GM21576 (cell line): ENCODE measurements at regions not wholly inside any gene's neighbourhood (a gene's known extent, or its start where the extent isn't known, plus 50 kb on each side); places are given as distances from the start of the nearest gene placed in this dataset.

Experiments
- ATAC-seq: cut with Tn5 transposase; IDR thresholded peaks from one replicate; pipeline ENCODE4 v1.9.1; 2021; ENCODE audit warnings: mild to moderate bottlenecking, moderate library complexity; ENCODE audit not compliant: unreplicated experiment

DNA sequence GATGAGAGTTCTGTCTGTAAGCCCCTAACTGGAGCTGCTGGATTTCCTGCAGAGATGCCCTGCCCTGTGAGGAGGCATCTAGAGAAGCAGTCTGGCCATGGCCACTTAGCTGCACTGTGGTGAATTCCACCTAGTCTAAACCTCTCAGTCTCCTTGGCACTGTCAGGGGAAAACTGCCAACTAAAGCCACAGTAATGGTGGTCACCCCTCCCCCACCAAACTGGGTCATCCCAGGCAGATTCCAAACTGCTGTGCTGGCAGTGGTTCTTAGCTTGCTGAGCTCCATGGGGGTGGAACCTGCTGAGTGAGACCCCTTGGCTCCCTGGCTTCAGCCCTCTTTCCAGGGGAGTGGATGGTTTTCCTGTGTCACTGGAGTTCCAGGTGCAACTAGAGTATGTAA is 740.6 kb downstream of the RWDD3 start:
- no peak for ATAC-seq

DNA sequence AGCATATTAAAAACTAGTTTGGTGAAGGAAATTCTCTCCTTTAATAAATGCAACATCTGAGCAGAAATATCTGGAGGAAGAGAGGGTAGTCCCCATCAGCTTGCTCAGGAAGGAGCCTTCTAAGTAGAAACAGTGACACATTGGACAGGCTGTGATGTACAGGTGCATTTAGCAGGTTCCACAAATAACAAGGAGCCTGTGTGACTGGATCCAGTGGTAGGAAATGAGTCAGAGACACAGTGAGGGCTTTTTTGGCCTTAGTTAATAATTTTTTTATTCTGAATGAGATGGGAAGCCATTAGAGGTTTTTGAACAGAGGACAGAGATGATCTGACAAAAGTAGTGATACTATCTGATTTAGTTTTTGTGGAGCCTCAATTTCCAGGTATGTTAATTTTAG is 738.9 kb upstream of the PTBP2 start:
- no peak for ATAC-seq

DNA sequence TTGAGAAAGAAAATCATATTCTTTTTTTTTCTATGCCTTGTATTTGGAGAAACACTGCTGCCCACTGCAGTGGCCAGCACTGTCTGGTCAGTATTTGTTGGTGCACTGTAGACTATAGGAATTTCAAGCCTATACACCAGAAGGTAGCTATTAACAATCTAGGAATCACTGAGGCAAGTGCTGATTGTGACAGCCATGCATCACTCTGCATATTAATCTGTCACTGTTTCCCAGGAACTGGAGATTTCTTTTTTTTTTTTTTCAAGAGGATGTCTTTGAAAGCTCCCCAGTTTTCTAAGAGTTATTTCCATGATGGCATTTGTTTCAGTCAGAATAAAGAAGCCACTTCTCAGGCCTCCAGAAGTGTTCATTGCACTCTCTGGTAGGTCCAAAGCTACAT is 737.8 kb upstream of the PTBP2 start:
- ATAC-seq, result no peak

DNA sequence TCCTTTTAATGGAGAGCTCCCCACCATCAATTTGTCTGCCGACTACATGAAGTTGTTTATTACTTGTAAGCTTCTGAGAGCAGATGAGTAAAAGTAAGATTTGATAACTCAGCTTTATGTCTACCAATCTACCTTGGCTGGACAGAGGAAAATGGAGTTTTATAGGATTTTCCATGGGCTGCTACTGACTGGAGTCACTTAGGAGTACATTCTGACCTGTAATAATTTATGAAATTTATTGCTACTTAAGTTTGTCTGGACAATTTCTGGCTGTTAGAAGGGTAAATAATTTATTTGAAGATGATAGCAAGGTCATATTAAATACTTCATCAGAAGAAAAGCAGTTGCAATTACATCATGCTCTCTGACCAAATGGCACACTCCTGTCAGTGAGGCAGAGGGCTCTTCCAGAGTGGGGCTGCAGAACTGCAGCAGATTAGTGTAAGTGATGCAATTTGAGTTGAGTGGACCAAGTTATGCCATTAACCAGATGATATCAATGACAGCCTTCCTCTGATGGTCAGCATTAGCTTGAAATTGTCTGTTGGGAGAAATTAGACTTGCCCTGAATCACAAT is 736.7 kb upstream of the PTBP2 start:
- ATAC-seq, result no peak

DNA sequence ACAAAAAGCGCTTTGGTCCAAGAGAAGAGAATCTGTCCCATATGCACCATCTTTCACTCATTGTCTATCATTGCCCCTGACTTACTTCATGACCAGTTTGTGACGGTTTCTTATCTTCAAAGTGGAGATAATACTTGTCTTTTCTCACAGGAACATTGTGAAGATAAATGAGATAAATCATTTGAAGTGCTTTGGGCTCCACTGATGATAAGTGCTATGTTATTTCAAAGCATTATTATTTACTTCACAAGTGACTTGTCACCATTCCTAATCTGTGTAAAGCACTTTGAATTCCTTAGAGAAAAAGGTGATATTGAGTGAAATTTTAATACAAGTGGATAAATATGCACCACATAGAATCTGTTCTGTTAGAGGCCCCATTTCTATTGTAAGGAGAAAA is 731.6 kb upstream of the PTBP2 start:
- no peak for ATAC-seq

DNA sequence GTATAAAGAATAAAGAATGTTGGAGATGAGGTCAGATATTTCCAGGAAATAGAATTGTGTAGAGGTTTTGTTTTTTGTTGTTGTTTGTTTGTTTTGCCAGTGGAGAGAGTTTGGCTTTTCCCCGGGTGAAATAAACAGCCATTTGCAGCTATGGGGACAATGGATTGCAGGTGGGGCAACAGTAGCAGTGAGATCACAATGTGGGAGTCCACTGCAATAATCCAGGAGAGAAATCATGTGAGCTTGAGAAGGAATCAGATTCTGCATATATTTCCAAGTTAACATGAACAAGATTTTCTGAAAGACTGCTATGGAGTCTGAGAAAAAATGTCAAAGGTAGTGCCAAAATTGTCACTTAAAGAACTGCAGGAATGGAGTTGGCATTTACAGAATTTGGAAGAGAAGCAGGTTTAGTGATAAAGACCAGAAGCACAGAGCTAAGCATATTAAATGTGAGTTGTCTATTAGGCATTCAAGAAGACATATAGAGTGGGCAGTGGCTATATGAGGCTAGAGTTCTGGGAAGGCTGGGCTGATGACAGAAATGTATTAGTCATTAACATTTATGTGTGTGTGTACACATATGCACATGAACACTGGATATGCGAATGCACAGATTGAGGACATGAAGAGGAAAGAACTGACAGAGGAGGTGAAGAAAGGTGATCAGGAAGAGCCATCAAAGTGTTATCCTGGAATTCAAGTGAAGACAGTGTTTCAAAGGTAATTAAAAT is 729.6 kb upstream of the PTBP2 start:
- no peak for ATAC-seq

DNA sequence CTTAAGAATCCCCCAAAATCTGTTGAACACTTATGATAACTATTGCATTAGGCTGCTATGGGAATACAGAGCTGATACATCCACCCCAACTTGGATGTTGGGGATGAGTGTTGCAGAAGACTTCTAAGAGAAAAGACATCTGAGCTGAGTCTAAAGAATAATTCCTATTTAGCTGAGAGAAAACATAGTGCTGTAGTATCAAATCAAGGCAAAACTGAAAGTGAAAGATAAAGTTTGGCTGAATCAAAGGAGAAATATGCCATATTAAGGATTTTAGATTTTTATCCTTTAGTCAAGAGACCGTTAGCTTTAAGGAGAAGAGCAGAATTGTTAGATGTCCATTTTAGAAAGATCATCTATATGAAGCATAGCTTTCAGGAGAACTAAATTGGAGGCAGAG is 726.9 kb upstream of the PTBP2 start:
- no peak for ATAC-seq

DNA sequence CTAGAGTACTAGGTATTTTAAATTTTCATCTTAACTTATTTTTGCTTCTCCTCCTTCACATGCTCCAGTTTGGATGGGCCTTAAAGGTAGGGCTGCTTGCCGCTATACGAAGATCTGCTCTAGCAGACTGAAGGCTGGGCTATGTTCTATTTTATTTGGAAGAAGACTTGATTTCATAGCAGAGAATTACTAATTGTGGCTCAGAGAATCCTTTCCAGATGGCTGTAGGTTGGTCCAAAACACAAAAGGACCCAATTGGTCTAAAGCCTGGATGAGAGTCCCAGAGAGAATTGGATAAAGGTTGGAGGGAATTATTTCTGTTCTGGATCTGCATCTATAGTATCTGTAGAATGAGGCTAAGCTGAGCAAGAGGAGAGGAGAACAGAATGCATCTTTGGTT is 719.4 kb upstream of the PTBP2 start:
- ATAC-seq, result no peak

DNA sequence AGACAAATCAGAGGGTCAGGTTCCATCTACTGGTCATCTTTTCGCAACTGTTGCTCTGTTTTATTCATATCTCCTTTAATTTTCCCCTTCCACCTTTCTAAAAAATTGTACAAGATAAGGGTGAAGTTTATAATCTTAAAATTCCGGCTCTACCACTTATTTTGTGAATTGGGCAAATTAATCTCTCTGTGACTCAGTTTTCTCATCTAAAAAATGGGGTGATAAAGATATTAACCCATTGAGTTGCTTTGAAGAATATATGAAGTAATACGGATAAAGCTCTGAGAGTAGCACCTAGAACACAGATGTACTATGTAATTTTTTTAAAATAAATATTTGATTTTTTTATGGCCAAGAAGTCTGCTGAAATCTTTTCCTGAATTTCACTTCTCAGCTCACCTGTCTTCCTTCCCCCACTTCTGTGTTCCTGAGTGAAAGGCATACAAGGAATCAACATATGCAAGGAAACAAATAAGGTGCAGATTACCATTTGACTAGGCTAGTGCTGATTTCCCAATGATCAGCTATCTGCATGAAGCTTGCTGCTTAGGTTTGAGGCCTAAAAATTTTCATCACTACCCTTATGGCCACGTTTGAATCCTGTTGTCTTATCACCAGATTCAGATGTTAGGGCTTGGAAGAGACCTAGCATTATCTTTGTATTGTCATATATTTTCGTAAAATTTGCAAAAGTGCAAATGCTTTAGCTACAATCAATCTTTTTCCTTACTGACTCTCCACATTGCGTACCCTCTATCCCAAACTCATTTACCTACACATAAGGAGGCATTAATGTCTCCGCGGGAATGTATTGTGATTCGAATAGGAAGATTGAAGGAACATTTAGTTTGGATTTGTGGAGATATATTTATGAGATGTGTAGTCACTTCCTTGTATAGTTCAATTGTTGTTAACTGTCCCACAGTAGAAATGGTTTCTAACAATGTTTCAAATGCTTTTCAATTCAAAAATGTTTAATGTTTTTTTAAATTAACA is 718.3 kb upstream of the PTBP2 start:
- ATAC-seq, result no peak

DNA sequence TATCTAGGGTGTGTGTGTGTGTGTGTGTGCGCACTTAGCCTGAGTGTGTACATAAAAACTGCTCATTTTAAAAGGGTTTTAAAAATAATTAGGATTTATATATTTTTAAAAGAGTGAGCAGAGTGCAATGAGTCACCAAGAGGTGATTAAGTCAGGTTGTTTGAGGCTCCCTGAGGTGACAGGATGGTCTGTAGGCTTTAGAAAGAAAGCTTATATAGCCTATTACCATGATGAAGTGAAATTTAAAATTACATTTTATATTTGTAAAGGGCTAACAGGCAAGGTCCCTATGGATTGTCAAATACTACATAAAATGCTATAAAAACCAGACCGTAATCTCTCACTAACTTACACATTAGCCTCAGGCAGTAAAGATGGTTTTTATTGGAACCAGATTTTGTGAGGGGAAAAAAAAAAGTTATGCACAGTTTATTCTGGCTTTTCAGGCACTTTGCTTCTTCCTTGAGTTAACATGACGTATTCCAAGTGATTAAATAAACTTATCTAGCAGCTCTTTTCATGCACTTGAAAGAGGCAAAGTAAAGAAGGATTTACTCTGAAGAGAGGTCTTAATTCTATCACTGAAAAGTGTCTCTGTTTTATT is 711.7 kb upstream of the PTBP2 start:
- no peak for ATAC-seq

DNA sequence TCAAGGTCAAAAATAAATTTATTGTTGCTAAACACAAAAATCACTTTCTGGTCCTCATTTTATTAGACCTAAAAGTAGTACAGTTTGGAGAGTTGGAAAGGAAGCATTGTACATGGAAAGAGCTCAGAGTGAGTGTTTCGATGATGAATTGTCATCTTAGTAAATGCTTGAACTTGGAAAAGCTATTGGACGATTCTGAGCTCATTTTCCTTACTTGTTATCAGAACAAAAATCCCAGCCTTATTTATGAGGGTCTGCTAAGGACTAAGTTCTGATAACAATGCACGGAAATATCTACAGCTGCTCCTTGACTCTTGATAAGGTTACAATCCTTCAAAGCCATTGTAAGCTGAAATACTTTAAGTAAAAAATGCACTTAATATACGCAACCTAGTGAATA is 710.0 kb upstream of the PTBP2 start:
- no peak for ATAC-seq

DNA sequence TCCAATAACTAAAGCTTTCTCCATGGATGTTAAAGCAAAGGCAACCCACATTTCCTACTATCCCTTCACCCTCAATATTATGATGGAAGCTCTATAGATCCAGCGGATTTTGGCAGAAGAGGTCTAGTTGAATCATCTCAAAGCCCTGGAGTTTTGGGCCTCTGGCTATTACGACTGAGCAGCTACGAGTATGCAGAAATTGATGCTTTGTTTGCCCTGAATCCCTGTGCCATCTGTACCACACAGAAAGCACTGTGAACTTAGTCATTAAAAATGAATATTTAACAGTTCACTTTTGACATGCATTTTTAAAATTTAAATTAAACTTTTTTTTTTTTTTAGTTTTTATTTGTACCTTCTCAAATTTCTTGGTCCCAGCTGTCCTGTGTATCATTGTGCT is 705.4 kb upstream of the PTBP2 start:
- no peak for ATAC-seq

DNA sequence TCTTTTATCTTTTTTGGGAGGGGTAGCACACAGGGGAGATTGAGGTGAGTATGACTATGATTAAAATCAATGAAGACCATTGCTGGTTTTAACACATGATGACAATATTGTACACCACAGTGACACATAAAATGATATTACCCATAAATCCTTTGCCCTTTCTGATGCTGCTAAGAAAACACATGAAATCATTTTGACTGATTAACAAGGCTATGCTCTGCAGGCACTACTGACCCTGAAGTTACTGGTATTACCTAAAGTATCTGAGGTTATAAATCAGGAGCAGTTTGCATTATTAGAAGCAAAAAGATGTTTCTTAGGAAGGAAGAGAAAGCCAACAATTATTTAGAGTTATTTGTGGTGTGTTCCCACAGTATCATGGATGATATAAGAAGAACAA is 701.2 kb upstream of the PTBP2 start:
- ATAC-seq, result no peak

DNA sequence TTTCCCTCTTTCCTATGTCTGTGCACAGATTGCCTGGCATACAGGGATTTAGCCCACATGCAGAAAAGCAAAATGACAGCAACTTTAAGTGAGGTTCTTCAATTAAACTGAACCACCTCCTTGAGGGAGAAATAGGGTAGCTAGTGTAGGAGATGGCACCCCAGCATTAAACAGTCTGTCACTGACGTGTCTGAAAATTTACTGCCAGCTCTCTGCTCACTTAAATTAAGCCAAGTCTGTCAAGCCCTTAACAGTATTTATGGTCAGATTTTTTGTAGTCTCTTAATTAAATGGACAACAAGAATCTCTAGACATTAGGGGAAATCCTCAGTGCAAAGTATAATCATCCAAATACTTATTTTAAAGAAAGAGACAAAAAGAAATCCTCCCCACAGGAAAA is 696.5 kb upstream of the PTBP2 start:
- ATAC-seq, result no peak

DNA sequence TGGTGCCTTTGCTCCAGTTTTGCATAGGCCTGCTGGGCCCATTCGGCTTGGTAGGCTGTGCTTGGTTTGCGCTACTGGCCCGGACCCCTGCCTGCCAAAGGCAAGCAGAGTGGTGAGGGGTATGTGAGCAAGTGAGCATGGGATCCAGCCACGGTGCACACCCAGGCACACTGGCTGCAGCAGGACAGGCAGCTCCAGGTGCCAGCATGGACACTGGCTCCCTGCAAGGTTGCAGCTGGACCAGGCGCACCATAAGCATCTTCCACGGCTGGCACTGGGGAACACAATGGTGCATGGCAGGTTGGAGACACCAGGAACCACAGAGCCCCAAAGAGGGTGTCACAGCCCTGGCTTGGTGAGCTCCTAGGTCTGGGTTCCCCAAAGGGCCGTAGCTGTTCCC is 693.5 kb upstream of the PTBP2 start:
- ATAC-seq, result no peak

DNA sequence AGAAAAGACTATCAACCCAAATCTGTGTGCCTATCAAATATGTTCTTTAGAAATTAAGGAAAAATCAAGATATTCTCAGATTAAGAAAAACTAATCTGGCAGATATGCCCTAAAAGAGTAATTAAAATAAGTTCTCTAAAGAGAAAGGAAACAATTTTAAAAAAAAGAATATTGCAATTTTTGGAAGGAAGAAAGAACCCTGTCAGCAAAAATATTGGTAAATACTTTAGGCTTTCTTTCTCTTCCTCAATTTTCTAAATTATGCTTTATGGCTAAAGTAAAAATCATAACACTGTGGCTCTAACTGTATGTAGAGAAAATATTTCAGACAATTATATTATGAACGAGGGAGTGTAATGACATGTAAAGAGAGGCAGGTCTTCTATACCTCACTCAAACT is 691.3 kb upstream of the PTBP2 start:
- ATAC-seq, result no peak

DNA sequence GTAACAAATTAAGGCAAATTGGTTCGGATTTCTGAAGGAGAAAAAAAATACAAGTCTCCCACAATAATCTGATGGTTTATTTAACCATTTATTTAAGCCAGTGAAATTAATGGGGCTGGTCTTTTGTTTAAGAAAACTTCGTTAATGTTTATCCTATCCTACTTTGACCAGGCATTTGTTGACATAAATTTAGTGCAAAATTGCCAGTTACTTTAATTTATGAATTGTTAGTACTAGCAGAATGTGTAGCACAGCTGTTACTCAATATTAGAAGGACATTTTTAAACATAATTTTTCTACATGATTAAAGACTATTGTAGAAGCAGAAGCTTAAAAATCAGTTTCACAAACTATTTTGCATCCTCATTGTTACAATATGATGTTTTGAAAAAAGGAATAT is 687.6 kb upstream of the PTBP2 start:
- ATAC-seq, result no peak

DNA sequence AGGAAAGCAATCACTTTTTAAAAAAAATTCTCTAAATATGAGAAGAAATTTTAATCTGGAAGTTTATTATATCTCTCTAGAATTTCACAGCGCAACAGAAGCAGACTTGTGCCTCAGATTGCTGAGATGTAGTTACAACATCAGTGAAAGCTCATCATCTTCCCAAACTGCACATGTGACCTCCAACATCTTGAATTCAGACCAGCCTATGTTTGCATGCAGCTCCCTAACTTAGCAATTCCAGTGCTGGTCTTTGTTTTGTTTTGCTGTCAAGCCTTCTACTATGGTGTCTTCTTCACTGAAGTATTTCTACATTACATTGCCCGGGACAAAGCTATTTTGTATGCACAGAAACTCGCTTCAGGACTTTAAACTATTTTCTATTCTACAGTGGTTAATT is 684.8 kb upstream of the PTBP2 start:
- no peak for ATAC-seq

DNA sequence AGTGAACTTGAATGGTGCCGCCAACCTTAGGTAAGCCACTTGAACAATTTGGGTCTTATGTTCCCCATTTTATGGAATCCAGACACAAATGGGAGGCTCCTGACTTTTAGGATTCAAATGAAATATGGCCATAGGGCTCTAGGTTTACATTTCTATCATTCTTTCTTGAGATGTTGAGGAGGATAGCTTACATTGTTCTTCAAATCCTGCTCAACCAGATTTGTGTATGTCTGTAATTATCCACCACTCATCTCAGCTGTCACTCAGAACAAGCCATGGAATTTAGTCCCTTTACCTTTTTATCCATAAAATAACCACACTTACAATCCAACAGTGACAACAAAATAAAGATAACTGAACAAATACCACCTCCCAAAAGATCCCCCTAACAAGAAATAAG is 682.9 kb upstream of the PTBP2 start:
- no peak for ATAC-seq

DNA sequence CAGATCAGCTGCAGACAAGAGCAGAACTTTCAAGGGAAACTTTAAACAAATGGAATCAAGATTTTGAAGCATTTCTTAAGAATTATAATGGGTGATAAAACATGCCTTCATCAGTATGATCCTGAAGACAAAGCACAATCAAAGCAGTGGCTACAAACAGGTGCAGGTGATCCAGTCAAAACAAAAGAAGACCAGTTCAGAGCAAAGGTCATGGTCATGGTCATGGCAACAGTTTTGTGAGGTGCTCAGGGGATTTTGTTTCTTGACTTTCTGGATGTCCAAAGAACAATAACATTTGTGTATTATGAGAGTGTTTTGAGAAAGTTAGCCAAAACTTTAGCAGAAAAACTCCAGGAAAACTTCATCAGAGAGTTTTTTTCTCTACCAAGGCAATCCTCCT is 681.7 kb upstream of the PTBP2 start:
- ATAC-seq, result no peak

DNA sequence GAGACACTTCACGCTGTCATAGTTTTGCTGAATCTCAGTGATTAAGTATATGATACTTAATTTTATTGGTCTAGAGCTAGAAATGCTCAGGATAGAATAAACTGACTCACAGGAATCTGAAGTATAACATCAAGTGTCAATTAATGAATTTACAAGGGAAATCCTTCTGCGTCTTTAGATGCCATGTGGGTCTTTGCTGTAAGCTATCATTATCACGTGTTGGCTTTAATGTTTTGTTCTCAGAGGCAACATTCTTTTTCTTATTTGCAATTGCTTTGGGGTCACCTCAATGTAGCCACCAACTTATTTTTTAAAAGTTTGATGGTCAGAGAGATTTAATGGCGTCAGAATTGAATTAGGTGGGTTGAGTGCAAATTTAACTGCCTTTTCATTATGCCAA is 680.1 kb upstream of the PTBP2 start:
- no peak for ATAC-seq
